KMS-11 (cell line): ENCODE measurements at regions not wholly inside any gene's neighbourhood (a gene's known extent, or its start where the extent isn't known, plus 50 kb on each side); places are given as distances from the start of the nearest gene placed in this dataset.

ENCODE experiments used
- H2AFZ ChIP-seq: fragments of 200-600 bp; sonication (generic); 2 replicates; pipeline ENCODE4 v1.6.1; 2016; ENCODE audit warnings: antibody characterized with exemption, mixed run types, low read depth
- H3K27ac ChIP-seq: fragments of 200-600 bp; sonication (generic); 2 replicates; pipeline ENCODE4 v1.6.1; 2016; ENCODE audit warnings: mild to moderate bottlenecking, mixed run types
- H3K27me3 ChIP-seq: fragments of 200-600 bp; sonication (generic); 2 replicates; pipeline ENCODE4 v1.6.1; 2017; ENCODE audit warnings: mild to moderate bottlenecking, low read depth, mixed run types, moderate library complexity; ENCODE audit not compliant: insufficient read depth
- H3K36me3 ChIP-seq: fragments of 200-600 bp; sonication (generic); 2 replicates; pipeline ENCODE4 v1.6.1; 2017; ENCODE audit warnings: mild to moderate bottlenecking, mixed run types; ENCODE audit not compliant: insufficient read depth
- H3K4me1 ChIP-seq: fragments of 200-600 bp; sonication (generic); 2 replicates; pipeline ENCODE4 v1.6.1; 2016; ENCODE audit warnings: mild to moderate bottlenecking, low read depth, mixed run types; ENCODE audit not compliant: poor library complexity, severe bottlenecking
- H3K4me2 ChIP-seq: fragments of 200-600 bp; sonication (generic); 2 replicates; pipeline ENCODE4 v1.7.0; 2016; ENCODE audit warnings: mild to moderate bottlenecking, mixed run types
- H3K4me3 ChIP-seq: fragments of 200-600 bp; sonication (generic); IDR thresholded peaks from 2 replicates; pipeline ENCODE4 v1.6.1; 2017; ENCODE audit warnings: low read depth, low read length, mixed read lengths; ENCODE audit not compliant: insufficient read depth
- H3K79me2 ChIP-seq: fragments of 200-600 bp; sonication (generic); 2 replicates; pipeline ENCODE4 v1.6.1; 2016; ENCODE audit warnings: low read depth, mixed run types; ENCODE audit not compliant: insufficient read depth
- H3K9ac ChIP-seq: fragments of 200-600 bp; sonication (generic); 2 replicates; pipeline ENCODE4 v1.6.1; 2016; ENCODE audit warnings: mild to moderate bottlenecking, mixed run types
- H4K20me1 ChIP-seq: fragments of 200-600 bp; sonication (generic); 2 replicates; pipeline ENCODE4 v1.6.1; 2016; ENCODE audit warnings: mild to moderate bottlenecking, mixed run types; ENCODE audit not compliant: insufficient read depth
- CTCF ChIP-seq: fragments of 200-600 bp; sonication (generic); conservative IDR thresholded peaks from 2 replicates; pipeline ENCODE4 v1.6.1; 2017; ENCODE audit warnings: low read depth, mild to moderate bottlenecking, antibody characterized with exemption, low read length, moderate library complexity, mixed read lengths

GRCh38 chr7:94301024-94301586 lies 93.6 kb upstream of the COL1A2 start:
- Histone ChIP-seq H3K36me3 (no peaks in the 10 kb centered on the region), H3K4me3 (no peak overlapping the region), H3K4me2 (no peak overlapping the region), H4K20me1 (no peaks in the 10 kb centered on the region), H3K4me1 (no peaks in the 10 kb centered on the region), H3K27me3 (no peaks in the 10 kb centered on the region), H3K79me2 (no peaks in the 10 kb centered on the region), H2AFZ (no peak overlapping the region), H3K27ac (no peak overlapping the region), H3K9ac (no peak overlapping the region)
- no peak for TF ChIP-seq CTCF

GRCh38 chr7:94303118-94303517 lies 91.6 kb upstream of the COL1A2 start:
- no peak overlapping the region for H3K9ac ChIP-seq

GRCh38 chr7:94303695-94304094 lies 91.0 kb upstream of the COL1A2 start:
- Histone ChIP-seq H3K9ac (no peak overlapping the region), H3K27ac (no peak overlapping the region), H2AFZ (no peak overlapping the region), H3K4me2 (no peak overlapping the region), H3K36me3 (no peaks in the 10 kb centered on the region), H3K79me2 (no peaks in the 10 kb centered on the region), H3K27me3 (no peaks in the 10 kb centered on the region), H3K4me3 (no peak overlapping the region), H4K20me1 (no peaks in the 10 kb centered on the region), H3K4me1 (no peaks in the 10 kb centered on the region)
- no peak for TF ChIP-seq CTCF

More at GRCh38 chr7:94303118-94303517, 91.6 kb upstream of the COL1A2 start:
- H2AFZ ChIP-seq: no peak overlapping the region
- no peaks in the 10 kb centered on the region for H3K79me2 ChIP-seq
- H4K20me1 ChIP-seq: no peaks in the 10 kb centered on the region
- no peaks in the 10 kb centered on the region for H3K36me3 ChIP-seq
- no peaks in the 10 kb centered on the region for H3K27me3 ChIP-seq
- no peak overlapping the region for H3K4me2 ChIP-seq
- no peak overlapping the region for H3K27ac ChIP-seq
- no peaks in the 10 kb centered on the region for H3K4me1 ChIP-seq
- no peak overlapping the region for H3K4me3 ChIP-seq
- TF ChIP-seq CTCF: no peak

GRCh38 chr7:94304878-94305277 lies 89.8 kb upstream of the COL1A2 start:
- H3K27ac ChIP-seq: no peak overlapping the region
- TF ChIP-seq CTCF: no peak

More at GRCh38 chr7:94304878-94305277, 89.8 kb upstream of the COL1A2 start:
- no peak overlapping the region for H3K4me3 ChIP-seq
- H2AFZ ChIP-seq: no peak overlapping the region
- no peaks in the 10 kb centered on the region for H3K4me1 ChIP-seq
- H3K36me3 ChIP-seq: no peaks in the 10 kb centered on the region
- no peaks in the 10 kb centered on the region for H3K79me2 ChIP-seq
- H3K27me3 ChIP-seq: no peaks in the 10 kb centered on the region
- no peak overlapping the region for H3K9ac ChIP-seq
- H4K20me1 ChIP-seq: no peaks in the 10 kb centered on the region
- H3K4me2 ChIP-seq: no peak overlapping the region
